Gastrocnemius medialis (tissue), 4 donors: ENCODE measurements at regions not wholly inside any gene's neighbourhood (a gene's known extent, or its start where the extent isn't known, plus 50 kb on each side); places are given as distances from the start of the nearest gene placed in this dataset.

Experiments
- POLR2A ChIP-seq, 2 donors: fragments of 450-650 bp; IDR thresholded peaks; one replicate each; pipeline ENCODE4 v1.6.1; 2017; ENCODE audit warnings: antibody characterized with exemption in 2 of 2, mild to moderate bottlenecking in 2 of 2, moderate library complexity in 2 of 2
- TF ChIP-seq, protein P1 (sequence below), 5 experiments: fragments of 450-650 bp in 3 of 5; fragments of 200-600 bp in 2 of 5; sonication (generic) in 2 of 5; IDR thresholded peaks in 4 of 5; conservative IDR thresholded peaks in 1 of 5; 1 replicate in 4 of 5; 2 replicates in 1 of 5; pipeline ENCODE4 v1.5.1; 2016 to 2019; ENCODE audit warnings: antibody characterized with exemption in 5 of 5, mild to moderate bottlenecking in 3 of 5, moderate library complexity in 3 of 5

DNA sequence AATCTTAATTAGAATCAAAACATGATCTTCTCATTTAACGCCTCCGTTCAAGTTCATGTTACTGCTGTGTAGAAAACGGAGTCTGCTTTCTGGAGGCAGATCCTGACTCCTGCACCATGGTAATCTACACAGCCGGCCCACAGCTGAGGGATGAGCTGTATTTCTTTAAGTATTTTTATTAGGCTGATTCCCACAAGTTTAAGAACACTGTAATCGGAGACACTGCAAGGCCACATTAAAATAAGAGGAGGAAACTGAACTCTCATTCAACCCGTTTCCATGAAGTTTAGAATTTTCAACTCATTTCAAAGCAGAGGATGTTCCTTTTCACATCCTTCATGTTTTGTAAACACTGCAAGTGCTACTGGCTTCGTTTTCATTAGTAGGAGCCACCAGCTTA, 372.2 kb downstream of the NFIB start:
- TF ChIP-seq, protein P1, sequence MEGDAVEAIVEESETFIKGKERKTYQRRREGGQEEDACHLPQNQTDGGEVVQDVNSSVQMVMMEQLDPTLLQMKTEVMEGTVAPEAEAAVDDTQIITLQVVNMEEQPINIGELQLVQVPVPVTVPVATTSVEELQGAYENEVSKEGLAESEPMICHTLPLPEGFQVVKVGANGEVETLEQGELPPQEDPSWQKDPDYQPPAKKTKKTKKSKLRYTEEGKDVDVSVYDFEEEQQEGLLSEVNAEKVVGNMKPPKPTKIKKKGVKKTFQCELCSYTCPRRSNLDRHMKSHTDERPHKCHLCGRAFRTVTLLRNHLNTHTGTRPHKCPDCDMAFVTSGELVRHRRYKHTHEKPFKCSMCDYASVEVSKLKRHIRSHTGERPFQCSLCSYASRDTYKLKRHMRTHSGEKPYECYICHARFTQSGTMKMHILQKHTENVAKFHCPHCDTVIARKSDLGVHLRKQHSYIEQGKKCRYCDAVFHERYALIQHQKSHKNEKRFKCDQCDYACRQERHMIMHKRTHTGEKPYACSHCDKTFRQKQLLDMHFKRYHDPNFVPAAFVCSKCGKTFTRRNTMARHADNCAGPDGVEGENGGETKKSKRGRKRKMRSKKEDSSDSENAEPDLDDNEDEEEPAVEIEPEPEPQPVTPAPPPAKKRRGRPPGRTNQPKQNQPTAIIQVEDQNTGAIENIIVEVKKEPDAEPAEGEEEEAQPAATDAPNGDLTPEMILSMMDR (IDR thresholded peaks at IDR 0.05 in 4 of 5, conservative IDR thresholded peaks at IDR 0.05 in 1 of 5) = no peak
- TF ChIP-seq POLR2A (IDR thresholded peaks at IDR 0.05) = no peak
